ENCODE measurements at regions not wholly inside any gene's neighbourhood (a gene's known extent, or its start where the extent isn't known, plus 50 kb on each side); places are given as distances from the start of the nearest gene placed in this dataset.

GRCh38 chr11:32204751-32205150 lies 113.9 kb downstream of the RCN1 start:
- DNase-seq = no peak

- DNase-seq = no peak
Measured at GRCh38 chr11:32210556-32210955, 119.7 kb downstream of the RCN1 start.

DNA sequence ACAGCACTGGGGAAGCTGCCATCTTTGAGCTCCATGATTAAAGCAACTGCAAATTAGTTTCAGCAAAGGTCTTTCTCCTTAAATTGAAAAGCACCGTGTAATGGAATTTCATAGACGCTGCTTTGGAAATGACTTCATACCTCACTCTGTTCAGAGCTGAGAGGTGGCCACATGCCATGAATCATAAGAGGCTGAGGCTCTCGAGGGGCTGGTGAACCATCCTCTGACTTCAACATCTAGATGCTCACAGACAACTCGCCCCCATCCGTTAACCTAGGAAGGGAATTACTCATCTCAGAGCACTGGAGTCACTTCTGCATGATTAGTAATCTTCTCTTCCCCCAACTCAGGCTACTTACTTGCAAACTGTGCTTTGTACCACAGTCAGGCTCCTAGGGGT lies 122.3 kb downstream of the RCN1 start:
- DNase-seq = peak; percentile 72

- DNase-seq = no peak
Measured at GRCh38 chr11:32215157-32215556, 124.3 kb downstream of the RCN1 start.

GRCh38 chr11:32216749-32217148 lies 125.9 kb downstream of the RCN1 start:
- DNase-seq = no peak

DNA sequence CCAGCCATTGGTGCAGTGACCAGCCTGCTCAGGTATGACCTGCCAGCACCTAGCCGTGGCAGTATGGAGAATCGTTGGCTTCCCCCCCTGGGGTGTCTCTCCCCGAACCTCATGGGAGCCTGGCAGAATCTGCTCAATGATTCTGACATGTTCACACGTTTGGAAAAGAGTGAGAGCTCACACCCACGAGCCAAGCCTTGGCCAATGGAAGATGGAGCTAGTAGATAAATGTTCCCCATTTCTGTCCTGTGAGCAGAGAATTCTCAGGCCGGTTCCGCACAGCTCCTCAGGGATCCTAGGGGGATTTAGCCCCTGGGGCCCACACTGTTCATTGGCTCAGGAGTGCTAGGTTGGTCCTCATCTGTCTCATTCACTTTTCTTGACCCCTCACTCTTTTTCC lies 128.4 kb downstream of the RCN1 start:
- no peak for DNase-seq

DNA sequence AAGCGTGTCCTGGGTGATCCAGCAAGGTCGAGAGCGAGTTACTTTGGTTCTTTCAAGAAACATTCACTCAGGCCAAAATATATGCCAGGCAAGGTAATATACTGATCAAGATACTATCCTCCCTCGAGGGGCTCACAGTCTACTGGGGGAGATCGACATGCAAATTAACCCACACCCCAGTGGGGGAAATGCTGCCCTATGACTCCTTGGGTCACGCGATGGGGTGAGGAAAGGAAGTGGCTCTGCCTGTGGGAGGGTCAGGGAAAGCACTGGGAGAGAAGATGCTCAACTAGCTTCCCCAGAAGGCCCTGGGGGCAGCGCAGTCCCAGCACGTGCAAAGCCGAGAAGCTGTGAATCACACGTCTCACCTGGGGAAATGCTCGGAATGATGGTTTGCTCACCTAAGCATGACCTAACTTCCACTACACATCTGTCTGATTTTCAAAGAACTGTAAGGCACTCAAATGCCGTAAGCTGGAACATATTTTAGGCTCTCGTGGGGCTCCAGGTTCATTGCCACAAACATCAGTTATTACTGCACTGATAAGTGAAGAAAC lies 130.7 kb downstream of the RCN1 start:
- DNase-seq = no peak

DNA sequence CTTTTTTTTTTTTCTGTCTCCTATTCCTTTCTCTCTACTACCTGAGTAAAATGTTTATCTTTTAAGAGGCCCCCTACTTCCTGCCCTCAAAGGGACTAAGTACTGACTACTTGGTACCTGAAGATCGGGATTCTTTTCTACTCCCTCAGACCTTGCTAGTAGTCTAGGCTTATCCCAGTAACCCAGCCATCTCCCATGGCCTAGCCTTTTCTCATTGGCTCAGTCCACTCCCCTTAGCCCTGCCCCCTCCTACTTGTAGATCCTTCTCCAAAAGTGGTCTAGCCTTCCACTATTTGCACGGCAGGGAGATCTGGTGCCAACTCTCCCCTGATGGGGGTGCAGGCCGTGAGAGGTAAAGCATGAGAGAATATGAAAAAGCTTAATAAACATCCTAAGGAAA lies 133.7 kb downstream of the RCN1 start:
- DNase-seq = no peak

- no peak for DNase-seq
Measured at GRCh38 chr11:32225571-32226285, 134.9 kb downstream of the RCN1 start.

- no peak for DNase-seq
Measured at GRCh38 chr11:32226480-32226879, 135.6 kb downstream of the RCN1 start.

DNA sequence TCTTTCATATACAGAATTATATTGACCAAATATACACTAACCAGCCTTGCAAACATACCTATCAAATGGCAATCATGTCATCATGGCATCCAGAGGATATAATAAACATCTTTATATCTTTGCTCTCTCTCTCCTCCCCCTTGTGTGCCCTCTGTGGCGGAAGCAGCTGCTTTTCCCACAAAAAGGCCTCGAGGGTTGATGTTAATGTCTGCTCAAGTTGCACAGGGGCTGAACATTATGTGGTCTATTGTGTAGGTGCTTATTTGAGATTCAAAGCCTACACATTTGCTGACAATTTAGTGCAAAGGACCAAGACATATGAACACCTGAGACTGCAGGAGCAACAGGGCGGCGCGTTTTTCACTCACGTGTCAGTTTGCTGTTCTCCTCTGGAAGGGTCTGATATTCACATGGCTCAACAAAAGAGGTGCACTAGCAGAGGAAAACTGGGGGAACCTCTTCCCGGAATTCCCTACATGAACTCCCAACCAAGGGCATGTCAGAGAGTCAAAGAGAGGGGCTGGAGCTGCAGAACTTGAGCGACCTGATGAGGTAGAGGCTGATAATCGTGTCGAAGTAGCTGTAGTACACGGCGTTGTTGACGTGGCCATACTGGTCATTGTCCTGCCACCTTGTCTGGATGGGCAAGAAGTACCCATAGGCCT lies 138.8 kb downstream of the RCN1 start:
- DNase-seq = no peak

DNA sequence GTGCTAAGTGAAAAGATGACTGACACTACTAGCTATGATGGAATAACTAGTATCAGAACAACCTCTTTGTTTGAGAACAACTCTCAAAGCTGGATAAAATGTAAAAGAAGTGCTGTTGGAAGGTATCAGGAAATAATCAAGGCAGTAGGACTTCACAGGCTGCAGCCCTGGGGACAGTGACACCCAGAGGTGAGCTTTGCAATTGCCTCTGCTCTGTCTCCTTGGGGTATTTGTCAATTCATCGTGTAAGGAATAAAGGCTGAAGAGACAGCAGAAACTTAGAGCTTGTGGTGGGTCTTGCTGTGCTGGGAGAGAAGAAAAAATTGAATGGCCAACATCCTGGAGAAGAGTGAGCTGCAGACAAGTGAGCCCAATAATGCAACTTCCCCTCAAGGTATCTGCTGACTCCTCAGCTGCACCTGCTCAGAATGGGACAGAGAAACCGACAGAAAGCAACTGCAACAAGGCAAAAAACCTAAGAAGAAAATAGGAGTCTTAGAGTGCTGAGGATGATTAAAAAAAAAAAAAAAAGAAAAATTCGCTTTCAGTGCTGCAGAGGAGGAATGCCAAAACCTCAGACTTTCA lies 141.1 kb downstream of the RCN1 start:
- DNase-seq = peak; percentile 46

DNA sequence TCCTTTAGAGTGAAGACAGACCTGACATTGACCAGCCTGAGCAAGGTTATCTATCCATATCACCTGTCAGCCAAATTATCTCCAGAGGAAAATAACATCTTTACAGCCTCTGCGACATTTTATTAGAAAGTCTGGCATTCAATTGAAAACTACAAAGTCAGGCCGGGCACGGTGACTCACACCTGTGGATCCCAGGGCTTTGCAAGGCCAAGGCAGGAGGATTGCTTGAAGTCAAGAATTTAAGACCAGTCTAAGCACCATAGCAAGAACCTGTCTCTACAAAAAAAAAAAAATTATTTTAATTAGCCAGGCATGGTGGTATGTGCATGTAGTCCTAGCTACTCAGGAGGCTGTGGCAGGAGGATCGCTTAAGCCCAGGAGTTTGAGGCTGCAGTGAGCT lies 141.6 kb downstream of the RCN1 start:
- DNase-seq = no peak

GRCh38 chr11:32233276-32233675 lies 142.4 kb downstream of the RCN1 start:
- DNase-seq = no peak

DNA sequence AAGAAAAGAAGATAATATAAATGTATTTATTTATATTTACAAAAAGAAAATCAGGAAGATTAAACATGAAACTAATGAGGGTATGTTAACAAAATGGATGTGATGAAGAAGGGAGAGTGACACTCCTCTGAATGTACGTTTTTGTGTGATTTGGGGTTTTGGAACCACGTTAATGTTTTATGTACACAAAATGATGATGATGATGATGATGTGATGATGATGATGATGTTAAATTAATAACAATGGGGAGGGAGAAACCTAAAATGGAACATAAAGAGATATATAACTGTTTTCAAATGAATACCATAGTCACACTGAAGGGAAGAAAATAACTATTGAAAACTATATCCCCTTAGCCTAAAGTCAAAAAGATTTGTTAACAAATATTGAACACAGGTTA lies 143.1 kb downstream of the RCN1 start:
- DNase-seq = no peak

DNA sequence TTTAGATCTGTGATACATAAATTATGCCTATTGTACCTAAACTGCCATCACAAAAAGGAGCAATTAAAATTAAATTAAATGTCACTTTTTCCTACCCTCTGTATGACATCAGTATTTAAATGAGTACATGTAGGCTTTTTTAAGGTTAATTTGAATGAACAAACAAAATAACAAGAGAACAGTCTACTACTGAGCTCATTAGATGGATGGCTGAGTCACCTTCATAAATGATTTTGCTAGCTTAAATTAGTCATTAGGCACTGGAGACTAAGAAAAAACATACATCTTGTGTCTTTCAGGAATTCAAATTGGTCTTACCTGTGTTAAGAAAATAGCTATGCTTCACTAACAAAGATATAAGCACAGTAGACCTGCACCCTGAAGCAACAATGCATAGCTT lies 153.6 kb downstream of the RCN1 start:
- DNase-seq = no peak

- DNase-seq = no peak
Measured at GRCh38 chr11:32253706-32254105, 162.8 kb downstream of the RCN1 start.

GRCh38 chr11:32255841-32256240 lies 165.0 kb downstream of the RCN1 start:
- no peak for DNase-seq

DNA sequence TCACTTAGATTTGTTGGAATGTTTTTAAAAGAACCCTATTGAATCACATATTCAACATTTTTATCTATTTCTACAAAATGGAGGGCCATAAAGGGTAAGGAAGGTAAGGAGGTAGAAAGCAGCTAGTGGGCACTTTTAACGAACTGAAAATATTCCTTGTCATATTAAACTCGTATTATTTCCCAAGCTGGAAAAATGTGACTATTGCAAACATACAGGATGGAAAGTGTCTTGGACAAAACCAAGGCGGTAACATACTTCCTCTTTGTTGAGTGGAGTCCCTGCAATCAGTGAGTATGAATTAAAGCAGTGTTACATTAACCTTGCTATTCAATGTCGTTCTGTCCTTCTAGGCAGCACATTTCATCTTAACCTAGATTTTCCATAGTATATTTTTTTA lies 165.6 kb downstream of the RCN1 start:
- no peak for DNase-seq

GRCh38 chr11:32259641-32260081 lies 168.8 kb downstream of the RCN1 start:
- DNase-seq = peak; percentile 44

GRCh38 chr11:32262367-32262766 lies 171.5 kb downstream of the RCN1 start:
- no peak for DNase-seq

DNA sequence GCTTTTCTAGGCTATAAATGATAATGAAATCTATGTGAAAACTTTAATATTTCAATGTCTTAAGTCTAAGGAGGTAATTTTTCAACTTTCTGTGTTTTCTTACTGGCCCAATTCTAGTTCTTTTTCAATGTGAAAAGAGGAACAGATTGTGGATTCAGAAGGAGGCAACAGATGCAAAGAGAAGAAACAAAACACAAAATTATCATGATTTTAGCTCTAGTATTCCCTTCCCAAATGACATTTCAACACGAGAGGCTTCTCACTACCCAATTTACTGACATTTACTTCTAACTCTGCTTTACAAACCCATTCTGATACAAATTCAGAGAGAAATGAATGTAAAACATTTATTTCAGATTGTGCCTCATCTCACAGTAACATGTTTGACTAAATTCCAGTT lies 169.4 kb downstream of the WT1 start:
- DNase-seq = no peak

GRCh38 chr11:32266601-32267000 lies 168.7 kb downstream of the WT1 start:
- no peak for DNase-seq

DNA sequence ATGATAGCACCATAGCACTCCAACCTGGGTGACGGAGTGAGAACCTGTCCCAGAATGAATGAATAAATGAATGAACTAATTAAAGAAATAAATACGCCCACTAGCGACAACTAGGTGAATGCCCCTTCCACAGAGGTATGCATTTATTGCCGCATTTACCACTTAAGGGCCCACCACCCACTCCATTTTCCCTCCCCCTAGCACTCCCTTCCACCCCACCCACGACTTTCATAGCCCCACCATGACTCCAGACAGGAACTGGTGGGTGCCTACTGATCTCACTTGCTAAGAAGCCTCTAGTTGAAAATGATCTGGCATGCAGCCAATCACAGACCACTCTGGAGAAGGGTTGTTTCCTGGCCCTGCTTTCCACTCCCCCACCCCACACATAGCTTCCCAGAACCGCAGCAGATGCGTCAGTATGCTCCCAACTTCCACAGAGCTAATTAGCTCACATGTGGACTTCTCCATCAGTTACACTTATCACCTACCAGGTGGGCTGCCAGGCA lies 167.6 kb downstream of the WT1 start:
- DNase-seq = no peak

All from activated CD4-positive, alpha-beta T cell treated with anti-CD3 and anti-CD28 coated beads for 48 hours (primary cell).